ENCODE measurements at regions not wholly inside any gene's neighbourhood (a gene's known extent, or its start where the extent isn't known, plus 50 kb on each side); places are given as distances from the start of the nearest gene placed in this dataset.

- no peak for TF ChIP-seq CTCF (IDR thresholded peaks at IDR 0.05)
- no peak for TF ChIP-seq ZFX (IDR thresholded peaks at IDR 0.05; ENCODE audit: borderline replicate concordance)
Measured at GRCh38 chr1:58352476-58353092, 193.9 kb downstream of the OMA1 start.

Data from 22Rv1 (cell line).